ENCODE measurements at regions not wholly inside any gene's neighbourhood (a gene's known extent, or its start where the extent isn't known, plus 50 kb on each side); places are given as distances from the start of the nearest gene placed in this dataset.

- Histone ChIP-seq H3K36me3 (no peaks in the 10 kb centered on the region), H3K4me1 (no peaks in the 10 kb centered on the region), H3K27ac (no peak overlapping the region), H3K27me3 (no peaks in the 10 kb centered on the region), H3K4me3 (no peak overlapping the region), H3K9me3 (no peaks in the 10 kb centered on the region)
- DNase-seq, result no peak
- intact Hi-C loops (cut with DNase I), result no loop called here
- no peak for TF ChIP-seq CTCF (IDR thresholded peaks at IDR 0.05)
- no peak for ATAC-seq
These were observed 517.0 kb upstream of the SOX11 start for GRCh38 chr2:5175231-5175630.

DNA sequence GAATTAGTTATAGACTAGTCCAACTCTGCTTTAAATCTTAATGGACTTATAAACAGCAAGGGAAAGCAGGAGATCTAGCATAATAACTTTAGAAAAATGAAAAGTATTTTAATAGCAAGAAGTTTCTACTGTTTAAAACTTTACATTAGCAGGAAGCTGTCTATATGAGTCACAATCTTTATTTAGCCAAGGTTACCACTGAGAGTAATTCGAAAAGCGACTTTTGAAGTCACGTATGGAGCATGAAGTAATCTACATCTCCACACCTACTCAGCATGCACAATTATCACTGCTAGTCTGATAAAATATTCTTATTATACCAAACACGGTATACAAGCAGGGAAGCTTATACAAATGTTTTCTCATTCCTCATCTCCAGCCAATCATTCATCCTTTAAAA is 515.4 kb upstream of the SOX11 start:
- Histone ChIP-seq H3K27me3 (no peaks in the 10 kb centered on the region), H3K27ac (no peak overlapping the region), H3K4me1 (no peaks in the 10 kb centered on the region), H3K36me3 (no peaks in the 10 kb centered on the region), H3K9me3 (no peaks in the 10 kb centered on the region), H3K4me3 (no peak overlapping the region)
- no peak for ATAC-seq
- intact Hi-C loops (cut with DNase I), result no loop called here
- no peak for TF ChIP-seq CTCF (IDR thresholded peaks at IDR 0.05)
- no peak for DNase-seq

DNA sequence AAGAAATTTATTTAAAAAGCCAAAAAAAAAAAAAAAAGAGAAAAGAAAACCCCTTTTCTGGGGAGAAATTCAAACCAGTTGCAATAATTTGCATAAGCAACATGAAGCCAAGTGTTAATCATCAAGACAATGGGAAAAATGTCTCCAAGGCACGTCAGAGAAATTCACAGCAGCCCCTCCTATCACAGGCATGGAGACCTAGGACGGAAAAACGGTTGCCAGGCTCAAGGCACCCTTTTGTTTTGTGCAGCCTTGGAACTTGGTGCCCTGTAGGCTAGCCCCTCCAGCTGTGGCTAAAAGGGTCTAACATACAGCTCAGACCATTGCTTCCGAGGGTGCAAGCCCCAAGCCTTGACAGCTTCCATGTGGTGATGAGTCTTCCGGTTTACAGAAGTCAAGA is 509.2 kb upstream of the SOX11 start:
- no peaks in the 10 kb centered on the region for H3K27me3 ChIP-seq
- ATAC-seq (no peak), DNase-seq (no peak)
- H3K4me1 ChIP-seq, result no peaks in the 10 kb centered on the region
- no peak overlapping the region for H3K27ac ChIP-seq
- no peaks in the 10 kb centered on the region for H3K9me3 ChIP-seq
- H3K4me3 ChIP-seq, result no peak overlapping the region
- intact Hi-C loops (cut with DNase I), result no loop called here
- H3K36me3 ChIP-seq, result no peaks in the 10 kb centered on the region
- no peak for TF ChIP-seq CTCF (IDR thresholded peaks at IDR 0.05)

- ATAC-seq (no peak), DNase-seq (no peak)
- H3K4me3 ChIP-seq, result no peak overlapping the region
- intact Hi-C loops (cut with DNase I), result no loop called here
- no peak for TF ChIP-seq CTCF (IDR thresholded peaks at IDR 0.05)
- H3K27me3 ChIP-seq, result no peaks in the 10 kb centered on the region
- no peak overlapping the region for H3K27ac ChIP-seq
- no peaks in the 10 kb centered on the region for H3K9me3 ChIP-seq
- H3K4me1 ChIP-seq, result no peaks in the 10 kb centered on the region
- H3K36me3 ChIP-seq, result no peaks in the 10 kb centered on the region
These were observed 504.9 kb upstream of the SOX11 start for GRCh38 chr2:5187283-5187682.

- intact Hi-C loops (cut with DNase I), result no loop called here
- no peak overlapping the region for H3K27ac ChIP-seq
- TF ChIP-seq CTCF (IDR thresholded peaks at IDR 0.05), result no peak
- H3K4me3 ChIP-seq, result no peak overlapping the region
- no peak for DNase-seq
- no peaks in the 10 kb centered on the region for H3K4me1 ChIP-seq
- no peak for ATAC-seq
- H3K27me3 ChIP-seq, result no peaks in the 10 kb centered on the region
- no peaks in the 10 kb centered on the region for H3K9me3 ChIP-seq
- H3K36me3 ChIP-seq, result no peaks in the 10 kb centered on the region
These were observed 503.5 kb upstream of the SOX11 start for GRCh38 chr2:5188636-5189035.

DNA sequence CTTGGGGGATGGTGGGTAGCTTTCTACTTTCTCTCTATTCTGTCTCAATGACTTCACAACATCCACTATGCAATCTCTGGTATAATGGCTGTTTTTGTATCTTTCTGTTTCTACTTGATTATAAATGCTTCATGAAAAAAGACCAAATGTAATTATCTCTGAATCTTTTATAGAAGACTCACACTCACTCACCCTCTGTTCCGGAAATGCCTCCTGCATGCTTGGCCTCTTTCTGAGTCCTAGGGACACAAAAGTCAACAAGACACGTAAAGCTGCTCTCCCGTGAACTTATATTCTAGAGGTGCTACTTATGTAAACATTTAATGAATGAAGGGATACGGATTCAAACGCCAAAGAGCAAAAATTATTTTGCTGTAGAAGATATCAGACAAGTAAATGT is 502.2 kb upstream of the SOX11 start:
- Histone ChIP-seq H3K27ac (no peak overlapping the region), H3K9me3 (no peaks in the 10 kb centered on the region), H3K36me3 (no peaks in the 10 kb centered on the region), H3K27me3 (no peaks in the 10 kb centered on the region), H3K4me3 (no peak overlapping the region), H3K4me1 (no peaks in the 10 kb centered on the region)
- ATAC-seq, result no peak
- DNase-seq, result no peak
- TF ChIP-seq CTCF (IDR thresholded peaks at IDR 0.05), result no peak
- intact Hi-C loops (cut with DNase I), result no loop called here

Data from upper lobe of right lung (tissue), 1 donor.